Prostate gland (tissue), 2 donors: ENCODE measurements at regions not wholly inside any gene's neighbourhood (a gene's known extent, or its start where the extent isn't known, plus 50 kb on each side); places are given as distances from the start of the nearest gene placed in this dataset.

Experiments
- CTCF ChIP-seq, 4 experiments: fragments of 200-600 bp in 2 of 4; fragments of 450-650 bp in 2 of 4; sonication (generic) in 2 of 4; IDR thresholded peaks; 1 replicate in 3 of 4; 2 replicates in 1 of 4; pipeline ENCODE4 v1.5.1; 2016 to 2019; ENCODE audit warnings: antibody characterized with exemption in 4 of 4, mild to moderate bottlenecking in 2 of 4, moderate library complexity in 2 of 4
- POLR2AphosphoS5 ChIP-seq: sonication (generic); formaldehyde crosslinking; IDR thresholded peaks from one replicate; pipeline ENCODE4 v1.6.1; 2017; ENCODE audit warnings: antibody characterized with exemption

GRCh38 chr3:34881026-34881425, 758.3 kb upstream of the ARPP21 start:
- TF ChIP-seq CTCF (IDR thresholded peaks at IDR 0.05) (no peak), POLR2AphosphoS5 (no peak)
